ENCODE measurements at regions not wholly inside any gene's neighbourhood (a gene's known extent, or its start where the extent isn't known, plus 50 kb on each side); places are given as distances from the start of the nearest gene placed in this dataset.
A peak's percentile ranks its signal among the peaks of the same experiment; 100 is the strongest.

DNA sequence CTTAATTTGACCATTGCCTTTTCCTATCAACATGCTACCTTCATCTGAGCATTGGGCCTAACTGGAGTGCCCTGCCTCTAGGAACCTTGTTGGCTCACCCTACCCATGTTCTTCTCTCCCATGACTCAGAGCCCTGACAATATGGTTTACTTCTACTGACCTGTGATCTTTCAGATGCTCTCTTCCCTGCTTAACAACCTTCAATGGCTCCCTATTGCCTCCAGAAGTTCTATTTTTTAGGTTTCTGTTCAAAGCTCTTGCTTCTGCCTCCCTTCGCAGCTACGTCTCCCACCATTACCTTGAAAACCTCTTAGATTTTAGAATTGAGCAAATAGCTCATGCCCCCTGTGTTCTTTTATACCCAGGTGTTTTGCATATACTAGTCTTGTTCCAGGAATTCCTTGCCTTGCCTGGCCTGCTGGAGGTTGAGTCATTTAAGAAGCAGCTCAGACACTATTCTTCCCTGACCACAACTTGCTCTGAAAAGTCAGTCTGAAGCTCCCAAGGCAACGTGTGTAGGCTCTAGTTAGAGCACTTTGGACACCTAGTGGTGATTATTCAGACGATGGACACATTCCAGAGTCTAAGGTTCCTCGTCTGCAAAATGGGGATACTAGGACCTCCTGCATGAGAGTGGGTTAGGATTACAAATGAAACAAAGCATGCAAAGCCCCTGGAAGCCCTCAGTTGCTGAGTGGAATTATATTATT is 64.4 kb upstream of the EMX2 start:
- intact Hi-C loops (cut with DNase I) = no loop called here
- TF ChIP-seq, protein P1, sequence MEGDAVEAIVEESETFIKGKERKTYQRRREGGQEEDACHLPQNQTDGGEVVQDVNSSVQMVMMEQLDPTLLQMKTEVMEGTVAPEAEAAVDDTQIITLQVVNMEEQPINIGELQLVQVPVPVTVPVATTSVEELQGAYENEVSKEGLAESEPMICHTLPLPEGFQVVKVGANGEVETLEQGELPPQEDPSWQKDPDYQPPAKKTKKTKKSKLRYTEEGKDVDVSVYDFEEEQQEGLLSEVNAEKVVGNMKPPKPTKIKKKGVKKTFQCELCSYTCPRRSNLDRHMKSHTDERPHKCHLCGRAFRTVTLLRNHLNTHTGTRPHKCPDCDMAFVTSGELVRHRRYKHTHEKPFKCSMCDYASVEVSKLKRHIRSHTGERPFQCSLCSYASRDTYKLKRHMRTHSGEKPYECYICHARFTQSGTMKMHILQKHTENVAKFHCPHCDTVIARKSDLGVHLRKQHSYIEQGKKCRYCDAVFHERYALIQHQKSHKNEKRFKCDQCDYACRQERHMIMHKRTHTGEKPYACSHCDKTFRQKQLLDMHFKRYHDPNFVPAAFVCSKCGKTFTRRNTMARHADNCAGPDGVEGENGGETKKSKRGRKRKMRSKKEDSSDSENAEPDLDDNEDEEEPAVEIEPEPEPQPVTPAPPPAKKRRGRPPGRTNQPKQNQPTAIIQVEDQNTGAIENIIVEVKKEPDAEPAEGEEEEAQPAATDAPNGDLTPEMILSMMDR (IDR thresholded peaks at IDR 0.05) = peak; percentile 9

DNA sequence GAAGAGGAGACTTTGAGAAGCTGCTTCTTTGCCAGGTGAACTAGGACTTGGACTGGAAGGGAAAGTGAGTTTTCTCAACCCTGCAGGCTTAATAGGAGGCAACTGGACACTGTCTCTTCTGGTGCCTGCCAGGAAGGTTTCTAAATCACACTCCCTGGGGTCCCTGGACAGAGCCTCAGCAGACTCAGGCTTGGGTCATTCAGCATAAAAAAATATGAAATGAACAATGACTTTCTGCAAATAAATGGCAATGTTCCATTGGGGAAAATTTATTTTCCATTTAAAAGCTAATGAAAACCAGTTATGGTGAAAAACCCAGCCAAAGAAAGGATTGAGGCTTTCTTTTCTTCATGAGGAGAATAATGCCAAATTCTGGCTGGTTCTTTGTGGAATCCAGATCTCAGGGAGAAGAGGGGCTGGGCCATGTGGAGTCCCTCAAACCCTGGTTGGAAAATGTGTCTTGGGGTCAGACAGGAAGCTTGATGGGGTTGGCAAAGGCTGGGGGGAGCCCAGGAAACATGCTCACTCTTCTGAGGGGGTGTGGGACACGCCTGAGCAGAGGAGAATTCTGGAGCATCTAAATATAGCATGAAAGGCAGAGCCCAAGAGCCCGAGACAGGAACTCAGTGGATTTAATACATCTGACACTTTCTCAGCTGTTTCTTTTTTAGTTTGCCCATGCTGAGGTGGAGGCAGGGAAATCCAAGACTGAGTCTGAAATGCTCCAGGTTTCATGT is 65.2 kb upstream of the EMX2 start:
- ATAC-seq = no peak
- H3K4me3 ChIP-seq = no peak overlapping the region
- no peak for DNase-seq
- H3K27ac ChIP-seq = no peak overlapping the region
- peaks cover 15% of the 10 kb centered on the region for H3K27me3 ChIP-seq
- TF ChIP-seq, protein P1 (IDR thresholded peaks at IDR 0.05) = no peak
- no peaks in the 10 kb centered on the region for H3K9me3 ChIP-seq
- no peaks in the 10 kb centered on the region for H3K4me1 ChIP-seq
- H3K36me3 ChIP-seq = no peaks in the 10 kb centered on the region
- intact Hi-C loops (cut with DNase I) = no loop called here

More for the DNA sequence above, 64.4 kb upstream of the EMX2 start:
- no peak for DNase-seq
- no peak for ATAC-seq
- peaks cover 15% of the 10 kb centered on the region for H3K27me3 ChIP-seq
- H3K9me3 ChIP-seq = no peaks in the 10 kb centered on the region
- no peaks in the 10 kb centered on the region for H3K4me1 ChIP-seq
- H3K4me3 ChIP-seq = no peak overlapping the region
- no peak overlapping the region for H3K27ac ChIP-seq
- H3K36me3 ChIP-seq = no peaks in the 10 kb centered on the region

DNA sequence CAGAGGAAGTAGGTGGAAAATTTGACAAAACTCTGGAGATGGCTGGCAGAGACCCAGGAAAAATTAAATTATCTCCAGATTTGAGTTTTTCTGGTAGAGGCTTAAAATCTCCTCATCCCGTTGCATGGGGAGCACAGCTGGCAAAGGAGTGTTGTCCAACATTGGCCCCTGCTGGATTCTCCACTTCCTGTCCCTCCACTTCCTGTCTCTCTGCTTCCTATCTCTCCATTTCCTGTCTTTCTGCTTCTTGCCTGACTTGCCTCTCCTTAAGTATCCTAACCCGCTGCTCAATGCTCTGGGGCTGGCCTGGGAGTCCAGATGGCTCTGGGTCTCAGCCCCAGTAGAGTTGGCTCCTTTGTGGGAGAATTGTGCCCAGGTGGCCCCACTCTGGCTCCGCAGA is 65.8 kb upstream of the EMX2 start:
- intact Hi-C loops (cut with DNase I) = no loop called here
- Histone ChIP-seq H3K36me3 (no peaks in the 10 kb centered on the region), H3K4me3 (no peak overlapping the region), H3K4me1 (no peaks in the 10 kb centered on the region), H3K27ac (no peak overlapping the region), H3K9me3 (no peaks in the 10 kb centered on the region), H3K27me3 (peaks cover 18% of the 10 kb centered on the region)
- TF ChIP-seq, protein P1 (IDR thresholded peaks at IDR 0.05) = no peak
- ATAC-seq = no peak
- DNase-seq = peak; percentile 7

DNA sequence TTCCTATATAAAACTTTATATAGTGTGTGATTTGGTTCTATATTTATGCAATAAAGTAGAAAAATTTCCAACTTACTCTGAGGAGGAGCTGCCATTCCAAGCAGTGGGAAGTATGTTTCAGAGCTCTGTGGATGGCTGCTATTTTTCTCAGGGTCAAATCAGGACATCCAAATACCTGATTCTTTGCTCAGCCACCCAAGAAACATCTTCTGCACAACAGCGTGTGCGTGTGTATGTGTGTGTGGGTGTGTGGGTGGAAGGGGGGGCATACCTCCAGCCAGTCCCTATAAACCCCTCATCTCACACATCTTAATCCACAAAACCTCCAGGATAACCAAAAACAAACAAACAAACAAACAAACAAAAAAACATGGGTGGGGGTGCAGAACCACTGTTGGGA is 66.3 kb upstream of the EMX2 start:
- Histone ChIP-seq H3K27me3 (peaks cover 17% of the 10 kb centered on the region), H3K36me3 (no peaks in the 10 kb centered on the region), H3K9me3 (no peaks in the 10 kb centered on the region), H3K4me1 (no peaks in the 10 kb centered on the region), H3K27ac (no peak overlapping the region), H3K4me3 (no peak overlapping the region)
- ATAC-seq (no peak), DNase-seq (no peak)
- TF ChIP-seq, protein P1 (IDR thresholded peaks at IDR 0.05) = no peak
- intact Hi-C loops (cut with DNase I) = no loop called here

DNA sequence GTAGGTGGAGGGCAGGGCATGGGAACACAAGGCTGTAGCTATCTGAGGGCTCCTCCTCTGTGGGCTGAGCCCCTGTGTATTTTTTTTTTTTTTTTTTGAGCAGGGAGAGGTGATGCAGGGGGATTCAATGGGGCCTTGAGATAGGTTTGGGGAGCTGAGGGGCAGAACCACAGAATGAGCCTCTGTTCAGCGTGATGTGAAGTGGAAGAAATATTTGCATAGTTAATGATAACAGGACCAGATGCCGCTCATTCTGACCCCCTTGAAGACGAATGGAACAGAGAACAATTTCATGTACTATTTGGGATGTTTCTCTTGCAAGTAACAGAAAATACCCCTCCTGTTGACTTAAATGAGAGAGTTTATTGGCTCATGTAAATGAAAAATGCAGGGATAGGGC is 69.7 kb upstream of the EMX2 start:
- TF ChIP-seq, protein P1 (IDR thresholded peaks at IDR 0.05) = no peak
- Histone ChIP-seq H3K9me3 (no peaks in the 10 kb centered on the region), H3K4me1 (no peaks in the 10 kb centered on the region), H3K27ac (no peak overlapping the region), H3K27me3 (peaks cover 12% of the 10 kb centered on the region), H3K36me3 (no peaks in the 10 kb centered on the region), H3K4me3 (no peak overlapping the region)
- ATAC-seq (no peak), DNase-seq (no peak)
- intact Hi-C loops (cut with DNase I) = no loop called here
